H9 (cell line): ENCODE measurements at regions not wholly inside any gene's neighbourhood (a gene's known extent, or its start where the extent isn't known, plus 50 kb on each side); places are given as distances from the start of the nearest gene placed in this dataset.

Experiments used
- DNase-seq: peaks from one replicate; pipeline ENCODE4 v3.0.0-alpha.2; 2017
- H2AFZ ChIP-seq: one replicate; pipeline ENCODE4 v1.6.1; 2013; ENCODE audit warnings: mild to moderate bottlenecking, low read length, control low read depth, moderate library complexity
- H2AK5ac ChIP-seq: 2 replicates; pipeline ENCODE4 v1.6.1; 2013; ENCODE audit warnings: low read length, control low read depth, mixed read lengths; ENCODE audit not compliant: insufficient read length
- H2BK120ac ChIP-seq: one replicate; pipeline ENCODE4 v1.6.1; 2013; ENCODE audit warnings: low read depth, mild to moderate bottlenecking, low read length, control low read depth, inconsistent platforms; ENCODE audit not compliant: poor library complexity, severe bottlenecking
- H2BK12ac ChIP-seq: 2 replicates; pipeline ENCODE4 v1.6.1; 2013; ENCODE audit warnings: low read length, control low read depth, mixed read lengths, low read depth; ENCODE audit not compliant: insufficient read length
- H2BK15ac ChIP-seq: 2 replicates; pipeline ENCODE4 v1.6.1; 2013; ENCODE audit warnings: low read depth, low read length, control low read depth
- H2BK20ac ChIP-seq: one replicate; pipeline ENCODE4 v1.6.1; 2013; ENCODE audit warnings: low read depth, mild to moderate bottlenecking, low read length, control low read depth, inconsistent platforms; ENCODE audit not compliant: poor library complexity, severe bottlenecking
- H2BK5ac ChIP-seq: 2 replicates; pipeline ENCODE4 v1.6.1; 2013; ENCODE audit warnings: low read length, control low read depth, mixed read lengths; ENCODE audit not compliant: insufficient read length
- H3K14ac ChIP-seq: 2 replicates; pipeline ENCODE4 v1.6.1; 2013; ENCODE audit warnings: low read length, control low read depth; ENCODE audit not compliant: insufficient read depth
- H3K18ac ChIP-seq: 2 replicates; pipeline ENCODE4 v1.6.1; 2013; ENCODE audit warnings: low read depth, mild to moderate bottlenecking, mixed read lengths, low read length, control low read depth; ENCODE audit not compliant: insufficient read length
- H3K23ac ChIP-seq: 2 replicates; pipeline ENCODE4 v1.6.1; 2013; ENCODE audit warnings: low read length, control low read depth, mixed read lengths, low read depth; ENCODE audit not compliant: insufficient read length
- H3K23me2 ChIP-seq: 2 replicates; pipeline ENCODE4 v1.6.1; 2013; ENCODE audit warnings: low read depth, mild to moderate bottlenecking, mixed read lengths, low read length, control low read depth; ENCODE audit not compliant: insufficient read length, poor library complexity, severe bottlenecking
- H3K27ac ChIP-seq: 2 replicates; pipeline ENCODE4 v1.5.1; 2013; ENCODE audit warnings: low read length, control low read depth, mixed read lengths, low read depth; ENCODE audit not compliant: insufficient read length
- H3K27me3 ChIP-seq: 2 replicates; pipeline ENCODE4 v1.6.1; 2013; ENCODE audit warnings: low read length, control low read depth, inconsistent platforms; ENCODE audit not compliant: insufficient read depth
- H3K4ac ChIP-seq: 2 replicates; pipeline ENCODE4 v1.6.1; 2013; ENCODE audit warnings: low read depth, mild to moderate bottlenecking, control low read depth, inconsistent platforms, low read length, moderate library complexity
- H3K4me1 ChIP-seq: 2 replicates; pipeline ENCODE4 v1.6.1; 2013; ENCODE audit warnings: low read length, control low read depth, inconsistent platforms; ENCODE audit not compliant: insufficient read depth
- H3K4me2 ChIP-seq: 2 replicates; pipeline ENCODE4 v1.6.1; 2013; ENCODE audit warnings: low read length, control low read depth, mixed read lengths; ENCODE audit not compliant: insufficient read length, insufficient read depth
- H3K56ac ChIP-seq: 2 replicates; pipeline ENCODE4 v1.6.1; 2013; ENCODE audit warnings: low read depth, mild to moderate bottlenecking, mixed read lengths, low read length, control low read depth; ENCODE audit not compliant: insufficient read length
- H3K79me1 ChIP-seq: 2 replicates; pipeline ENCODE4 v1.6.1; 2013; ENCODE audit warnings: low read depth, mild to moderate bottlenecking, moderate library complexity, low read length, control low read depth, inconsistent platforms; ENCODE audit not compliant: insufficient read depth, poor library complexity, severe bottlenecking
- H3K79me2 ChIP-seq: 2 replicates; pipeline ENCODE4 v1.6.1; 2013; ENCODE audit warnings: low read length, control low read depth, inconsistent platforms; ENCODE audit not compliant: insufficient read depth
- H3K9ac ChIP-seq: 2 replicates; pipeline ENCODE4 v1.6.1; 2013; ENCODE audit warnings: low read length, control low read depth, mixed read lengths; ENCODE audit not compliant: insufficient read length; ENCODE audit errors: extremely low read depth
- H3K9me3 ChIP-seq: one replicate; pipeline ENCODE4 v1.6.1; 2013; ENCODE audit warnings: low read depth, low read length, inconsistent platforms; ENCODE audit not compliant: control insufficient read depth
- H3T11ph ChIP-seq: one replicate; pipeline ENCODE4 v1.6.1; 2013; ENCODE audit warnings: mild to moderate bottlenecking, low read length, control low read depth, inconsistent platforms
- H4K20me1 ChIP-seq: one replicate; pipeline ENCODE4 v1.6.1; 2013; ENCODE audit not compliant: control insufficient read depth, insufficient read length, insufficient read depth
- H4K5ac ChIP-seq: 2 replicates; pipeline ENCODE4 v1.6.1; 2013; ENCODE audit warnings: low read depth, mild to moderate bottlenecking, mixed read lengths, low read length, control low read depth; ENCODE audit not compliant: insufficient read length
- H4K8ac ChIP-seq: replicated peaks from 2 replicates; pipeline ENCODE4 v1.6.1; 2013; ENCODE audit warnings: low read length, control low read depth, mixed read lengths, low read depth; ENCODE audit not compliant: insufficient read length
- H4K91ac ChIP-seq: 2 replicates; pipeline ENCODE4 v1.6.1; 2013; ENCODE audit warnings: low read depth, mild to moderate bottlenecking, moderate library complexity, mixed read lengths, low read length, control low read depth; ENCODE audit not compliant: insufficient read length
- H3K27ac Mint-ChIP-seq, 3 experiments: 2 replicates in 2 of 3; 3 replicates in 1 of 3; pipeline ENCODE4 v1.8.0; 2020 to 2021; ENCODE audit warnings: mixed read lengths in 3 of 3, mild to moderate bottlenecking in 1 of 3, moderate library complexity in 1 of 3
- H3K27me3 Mint-ChIP-seq: 2 replicates; pipeline ENCODE4 v1.8.0; 2021; ENCODE audit warnings: low read depth, mild to moderate bottlenecking, moderate library complexity, mixed read lengths
- H3K36me3 Mint-ChIP-seq, 3 experiments: 2 replicates in 2 of 3; 3 replicates in 1 of 3; pipeline ENCODE4 v1.8.0; 2020 to 2021; ENCODE audit warnings: low read depth in 3 of 3, mixed read lengths in 3 of 3; ENCODE audit not compliant: insufficient read depth in 1 of 3
- H3K4me1 Mint-ChIP-seq, 2 experiments: 2 replicates each; pipeline ENCODE4 v1.8.0; 2020; ENCODE audit warnings: mixed read lengths in 2 of 2
- H3K4me3 Mint-ChIP-seq, 2 experiments: 2 replicates in 1 of 2; 3 replicates in 1 of 2; pipeline ENCODE4 v1.8.0; 2020 to 2021; ENCODE audit warnings: mild to moderate bottlenecking in 2 of 2, mixed read lengths in 2 of 2, moderate library complexity in 1 of 2
- H3K9me3 Mint-ChIP-seq, 2 experiments: 2 replicates in 1 of 2; 3 replicates in 1 of 2; pipeline ENCODE4 v1.8.0; 2020; ENCODE audit warnings: mild to moderate bottlenecking in 2 of 2, mixed read lengths in 2 of 2, moderate library complexity in 1 of 2
- CTCF ChIP-seq: fragments of 200-600 bp; sonication (generic); conservative IDR thresholded peaks from 3 replicates; pipeline ENCODE4 v1.8.0; 2021; ENCODE audit warnings: antibody characterized with exemption, mild to moderate bottlenecking
- WGBS: extraction: QIAGEN DNeasy Blood & Tissue Kit; methylation state at CpG from one replicate; pipeline ENCODE4 v1.1.7; 2013; ENCODE audit warnings: missing lambda C conversion rate, low lambda C conversion rate, mixed read lengths; ENCODE audit not compliant: insufficient read length; ENCODE audit errors: extremely low coverage; 5-methylcytosine and 5-hydroxymethylcytosine counted together

- no peaks in the 10 kb centered on the region for H3K23me2 ChIP-seq
- DNase-seq: no peak
- H2BK15ac ChIP-seq: no peak overlapping the region
- H3K27ac Mint-ChIP-seq: no peak overlapping the region; a peak in 1 of 7 replicates
- no peak overlapping the region for H4K91ac ChIP-seq
- H3K14ac ChIP-seq: no peak overlapping the region
- H3K4me2 ChIP-seq: no peak overlapping the region
- no peak overlapping the region for H2BK12ac ChIP-seq
- H2AK5ac ChIP-seq: no peak overlapping the region
- no peaks in the 10 kb centered on the region for H4K20me1 ChIP-seq
- no peaks in the 10 kb centered on the region for H3K79me2 ChIP-seq
- H3K79me1 ChIP-seq: no peaks in the 10 kb centered on the region
- no peaks in the 10 kb centered on the region for H3K27me3 Mint-ChIP-seq
- H2AFZ ChIP-seq: no peak overlapping the region
- H2BK5ac ChIP-seq: no peak overlapping the region
- H3K4me1 ChIP-seq: no peaks in the 10 kb centered on the region
- no peak overlapping the region for H2BK20ac ChIP-seq
- TF ChIP-seq CTCF: no peak
- H3T11ph ChIP-seq: no peak overlapping the region
- H3K4me1 Mint-ChIP-seq: no peaks in the 10 kb centered on the region; a peak in 1 of 4 replicates
- no peak overlapping the region for H3K23ac ChIP-seq
- H4K8ac ChIP-seq: no peak overlapping the region
- no peak overlapping the region for H3K9ac ChIP-seq
- H3K56ac ChIP-seq: no peak overlapping the region
- H4K5ac ChIP-seq: no peak overlapping the region
- peaks cover 0 to 2% (median 0%) of the 10 kb centered on the region in 3 experiments; a peak in 1 of 7 replicates for H3K36me3 Mint-ChIP-seq
- no peaks in the 10 kb centered on the region for H3K27me3 ChIP-seq
- H3K9me3 ChIP-seq: no peaks in the 10 kb centered on the region
- H3K4me3 Mint-ChIP-seq: no peak overlapping the region
- no CpG with 5 or more reads among the region's 3 CpGs for WGBS
- H3K4ac ChIP-seq: no peak overlapping the region
- H2BK120ac ChIP-seq: no peak overlapping the region
- no peak overlapping the region for H3K18ac ChIP-seq
- no peak overlapping the region for H3K27ac ChIP-seq
- H3K9me3 Mint-ChIP-seq: peaks cover 0 to 2% of the 10 kb centered on the region in 2 experiments; a peak in 2 of 5 replicates
Measured at GRCh38 chr3:174524203-174524602, 334.9 kb upstream of the NAALADL2 start.
